GM18498 (cell line): ENCODE measurements at regions not wholly inside any gene's neighbourhood (a gene's known extent, or its start where the extent isn't known, plus 50 kb on each side); places are given as distances from the start of the nearest gene placed in this dataset.
"Not testable (repeated sequence)": the region's sequence is repeated elsewhere in the genome, so short reads cannot be mapped to it uniquely, and the experiment has no call there.

Source experiments
- ATAC-seq: cut with Tn5 transposase; IDR thresholded peaks from one replicate; pipeline ENCODE4 v1.9.1; 2021; ENCODE audit warnings: mild to moderate bottlenecking, moderate library complexity; ENCODE audit not compliant: unreplicated experiment

- ATAC-seq = no peak
Measured at GRCh38 chr6:141403827-141404226, 728.9 kb upstream of the GJE1 start.

GRCh38 chr6:141403103-141403502 is 729.6 kb upstream of the GJE1 start:
- no peak for ATAC-seq

GRCh38 chr6:141402489-141402888 is 730.2 kb upstream of the GJE1 start:
- no peak for ATAC-seq

- ATAC-seq = no peak
Measured at GRCh38 chr6:141401851-141402250, 730.9 kb upstream of the GJE1 start.

GRCh38 chr6:141401168-141401567 is 731.6 kb upstream of the GJE1 start:
- no peak for ATAC-seq

GRCh38 chr6:141398949-141399348 is 733.8 kb upstream of the GJE1 start:
- ATAC-seq = no peak

GRCh38 chr6:141395443-141396008 is 737.2 kb upstream of the GJE1 start:
- no peak for ATAC-seq

- ATAC-seq = no peak
Measured at GRCh38 chr6:141394565-141395051, 738.1 kb upstream of the GJE1 start.

GRCh38 chr6:141394125-141394536 is 738.6 kb upstream of the GJE1 start:
- no peak for ATAC-seq

GRCh38 chr6:141393405-141394124 is 739.2 kb upstream of the GJE1 start:
- ATAC-seq = no peak

GRCh38 chr6:141391135-141391534 is 741.6 kb upstream of the GJE1 start:
- ATAC-seq = not testable (repeated sequence)

GRCh38 chr6:141388666-141389065 is 744.1 kb upstream of the GJE1 start:
- ATAC-seq = no peak

GRCh38 chr6:141370438-141370837 is 762.3 kb upstream of the GJE1 start:
- ATAC-seq = no peak

- ATAC-seq = not testable (repeated sequence)
Measured at GRCh38 chr6:141366796-141367195, 765.9 kb upstream of the GJE1 start.

GRCh38 chr6:141364694-141365093 is 768.0 kb upstream of the GJE1 start:
- ATAC-seq = no peak

GRCh38 chr6:141364232-141364631 is 768.5 kb upstream of the GJE1 start:
- ATAC-seq = no peak

GRCh38 chr6:141361559-141361958 is 771.2 kb upstream of the GJE1 start:
- ATAC-seq = no peak

GRCh38 chr6:141359953-141360352 is 772.8 kb upstream of the GJE1 start:
- no peak for ATAC-seq

- ATAC-seq = no peak
Measured at GRCh38 chr6:141354191-141354955, 778.4 kb upstream of the GJE1 start.

GRCh38 chr6:141351721-141352120 is 781.0 kb upstream of the GJE1 start:
- no peak for ATAC-seq

GRCh38 chr6:141349710-141350109 is 783.0 kb upstream of the GJE1 start:
- no peak for ATAC-seq
